H1 (cell line): ENCODE measurements at regions not wholly inside any gene's neighbourhood (a gene's known extent, or its start where the extent isn't known, plus 50 kb on each side); places are given as distances from the start of the nearest gene placed in this dataset.

Experiments used
- CTCF ChIA-PET: fragments of 300-600 bp; sonication (Branson Sonifier 250); formaldehyde crosslinking; loops from one replicate; lab custom pipeline; 2021; ENCODE audit not compliant: partially characterized antibody; lab: Charles Lee
- POLR2A ChIA-PET: fragments of 300-600 bp; sonication (Branson Sonifier 250); formaldehyde crosslinking; loops from one replicate; lab custom pipeline; 2021; ENCODE audit warnings: inconsistent platforms; ENCODE audit not compliant: partially characterized antibody; lab: Charles Lee
- DNase-seq, 2 experiments: peaks; one replicate each; pipeline versions ENCODE4 v3.0.0 to v3.0.0-alpha.2; 2010 to 2022; ENCODE audit warnings: low spot score in 2 of 2, low read depth in 1 of 2, mixed read lengths in 1 of 2
- FAIRE-seq: peaks from 2 replicates; lab custom pipeline; 2011; peaks lifted over from hg19 to GRCh38; lab: Jason Lieb, UNC
- H2AFZ ChIP-seq: 2 replicates; pipeline ENCODE4 v1.8.1; 2012; ENCODE audit warnings: low read length, inconsistent platforms
- H2AK5ac ChIP-seq: 2 replicates; pipeline ENCODE4 v1.6.1; 2013; ENCODE audit warnings: low read depth, low read length
- H2BK120ac ChIP-seq: replicated peaks from 2 replicates; pipeline ENCODE3; 2013; ENCODE audit warnings: low read depth, low read length, inconsistent platforms
- H2BK12ac ChIP-seq: 2 replicates; pipeline ENCODE4 v1.6.1; 2013; ENCODE audit warnings: low read depth, low read length
- H2BK15ac ChIP-seq: 2 replicates; pipeline ENCODE4 v1.6.1; 2013; ENCODE audit warnings: low read length
- H2BK20ac ChIP-seq: 2 replicates; pipeline ENCODE4 v1.6.1; 2013; ENCODE audit warnings: low read length
- H2BK5ac ChIP-seq: 2 replicates; pipeline ENCODE4 v1.6.1; 2013; ENCODE audit warnings: low read depth, low read length
- H3K14ac ChIP-seq: 2 replicates; pipeline ENCODE4 v1.6.1; 2013; ENCODE audit warnings: inconsistent platforms; ENCODE audit not compliant: insufficient read length
- H3K18ac ChIP-seq: 2 replicates; pipeline ENCODE4 v1.6.1; 2013; ENCODE audit warnings: low read length; ENCODE audit errors: extremely low read depth
- H3K23ac ChIP-seq: 2 replicates; pipeline ENCODE4 v1.6.1; 2013; ENCODE audit warnings: inconsistent platforms; ENCODE audit not compliant: insufficient read length
- H3K23me2 ChIP-seq: 2 replicates; pipeline ENCODE4 v1.6.1; 2013; ENCODE audit warnings: low read depth, low read length
- H3K27ac ChIP-seq: 2 replicates; pipeline ENCODE4 v1.6.1; 2011; ENCODE audit warnings: low read depth, low read length, inconsistent platforms
- H3K27me3 ChIP-seq, 4 experiments: replicated peaks in 1 of 4; 1 replicate in 1 of 4; 2 replicates in 3 of 4; pipeline versions ENCODE4 v1.6.1 to v1.8.1; 2011 to 2013; ENCODE audit warnings: low read length in 3 of 4, mild to moderate bottlenecking in 3 of 4, inconsistent platforms in 2 of 4, mixed read lengths in 2 of 4, moderate library complexity in 1 of 4; ENCODE audit not compliant: control insufficient read depth in 3 of 4, insufficient read depth in 3 of 4; ENCODE audit errors: extremely low read depth in 1 of 4
- H3K36me3 ChIP-seq, 4 experiments: 2 replicates each; pipeline versions ENCODE4 v1.6.1 to v1.8.1; 2011 to 2013; ENCODE audit warnings: mild to moderate bottlenecking in 4 of 4, low read length in 3 of 4, moderate library complexity in 2 of 4, control low read depth in 1 of 4, inconsistent platforms in 1 of 4; ENCODE audit not compliant: insufficient read depth in 4 of 4, control insufficient read depth in 2 of 4
- H3K4ac ChIP-seq: replicated peaks from 2 replicates; pipeline ENCODE3; 2013; ENCODE audit warnings: low read length, low read depth, mixed read lengths, inconsistent platforms; ENCODE audit not compliant: insufficient read length
- H3K4me1 ChIP-seq, 4 experiments: replicated peaks in 1 of 4; 1 replicate in 1 of 4; 2 replicates in 3 of 4; pipeline versions ENCODE4 v1.6.1 to v1.8.1; 2011 to 2013; ENCODE audit warnings: low read length in 3 of 4, inconsistent platforms in 2 of 4, mixed read lengths in 1 of 4; ENCODE audit not compliant: insufficient read depth in 4 of 4, control insufficient read depth in 3 of 4
- H3K4me2 ChIP-seq, 2 experiments: 2 replicates each; pipeline versions ENCODE4 v1.6.1 to v1.8.1; 2011 to 2013; ENCODE audit warnings: low read depth in 2 of 2, low read length in 2 of 2, control low read depth in 1 of 2, inconsistent platforms in 1 of 2, mild to moderate bottlenecking in 1 of 2; ENCODE audit not compliant: insufficient read depth in 1 of 2
- H3K4me3 ChIP-seq, 4 experiments: fragments of 200-600, 300-600 bp in 1 of 4; sonication (generic), shearing (Covaris generic), sonication (Bioruptor Twin) in 1 of 4; 2 replicates each; pipeline versions ENCODE4 v1.5.1 to v1.8.1; 2011 to 2016; ENCODE audit warnings: low read length in 4 of 4, low read depth in 3 of 4, control low read depth in 2 of 4, inconsistent platforms in 2 of 4, mild to moderate bottlenecking in 2 of 4, mixed read lengths in 1 of 4, moderate library complexity in 1 of 4; ENCODE audit not compliant: insufficient read depth in 2 of 4; ENCODE audit errors: extremely low read depth in 1 of 4
- H3K56ac ChIP-seq: replicated peaks from 2 replicates; pipeline ENCODE3; 2013; ENCODE audit warnings: low read depth, mild to moderate bottlenecking, mixed read lengths, low read length, inconsistent platforms; ENCODE audit not compliant: insufficient read length
- H3K79me1 ChIP-seq: 2 replicates; pipeline ENCODE4 v1.6.1; 2013; ENCODE audit warnings: low read depth, low read length, control low read depth
- H3K79me2 ChIP-seq, 2 experiments: 2 replicates each; pipeline versions ENCODE4 v1.6.1 to v1.8.1; 2012 to 2013; ENCODE audit warnings: low read length in 2 of 2, mild to moderate bottlenecking in 2 of 2, inconsistent platforms in 1 of 2; ENCODE audit not compliant: insufficient read depth in 2 of 2, control insufficient read depth in 1 of 2
- H3K9ac ChIP-seq, 4 experiments: replicated peaks in 1 of 4; 1 replicate in 1 of 4; 2 replicates in 3 of 4; pipeline versions ENCODE4 v1.6.1 to v1.8.1; 2011 to 2013; ENCODE audit warnings: low read depth in 3 of 4, low read length in 3 of 4, control low read depth in 2 of 4, mild to moderate bottlenecking in 2 of 4, moderate library complexity in 2 of 4, inconsistent platforms in 1 of 4; ENCODE audit errors: extremely low read depth in 1 of 4
- H3K9me3 ChIP-seq, 2 experiments: 2 replicates each; pipeline versions ENCODE4 v1.6.1 to v1.8.1; 2012 to 2013; ENCODE audit warnings: mild to moderate bottlenecking in 2 of 2, moderate library complexity in 2 of 2, control low read depth in 1 of 2, inconsistent platforms in 1 of 2, low read depth in 1 of 2, low read length in 1 of 2, mixed read lengths in 1 of 2; ENCODE audit not compliant: insufficient read depth in 2 of 2
- H4K20me1 ChIP-seq, 2 experiments: replicated peaks in 1 of 2; 2 replicates each; pipeline versions ENCODE3 to v1.8.1; 2011 to 2013; ENCODE audit warnings: inconsistent platforms in 2 of 2, low read length in 2 of 2, mild to moderate bottlenecking in 1 of 2; ENCODE audit not compliant: insufficient read depth in 2 of 2, control insufficient read depth in 1 of 2
- H4K5ac ChIP-seq: 2 replicates; pipeline ENCODE4 v1.6.1; 2013; ENCODE audit warnings: low read length, low read depth, mixed read lengths, inconsistent platforms; ENCODE audit not compliant: insufficient read length
- H4K8ac ChIP-seq: 2 replicates; pipeline ENCODE4 v1.8.0; 2013; ENCODE audit warnings: mild to moderate bottlenecking, moderate library complexity, low read length, inconsistent platforms; ENCODE audit not compliant: insufficient read depth; ENCODE audit errors: extremely low read depth
- H4K91ac ChIP-seq: replicated peaks from 2 replicates; pipeline ENCODE3; 2013; ENCODE audit warnings: low read length, mixed read lengths, inconsistent platforms; ENCODE audit not compliant: insufficient read length
- CTBP2 ChIP-seq: IDR thresholded peaks from 2 replicates; pipeline ENCODE4 v1.7.0; 2011; ENCODE audit warnings: borderline replicate concordance, mild to moderate bottlenecking, moderate library complexity, mixed read lengths, low read length; ENCODE audit not compliant: insufficient read depth, insufficient read length
- FOSL1 ChIP-seq: IDR thresholded peaks from 2 replicates; pipeline ENCODE4 v1.6.1; 2011; ENCODE audit warnings: mild to moderate bottlenecking, low read depth, low read length, moderate library complexity; ENCODE audit not compliant: insufficient read depth
- KDM1A ChIP-seq: fragments of 200-600, 300-600 bp; sonication (generic); IDR thresholded peaks from 2 replicates; pipeline ENCODE4 v1.7.1; 2016; ENCODE audit warnings: mild to moderate bottlenecking, low read length, borderline replicate concordance
- YY1 ChIP-seq: IDR thresholded peaks from 2 replicates; pipeline ENCODE4 v1.6.1; 2011; ENCODE audit warnings: low read depth, mild to moderate bottlenecking, low read length
- WGBS, 2 experiments: shearing (Covaris generic) in 1 of 2; methylation state at CpG; one replicate each; pipeline versions ENCODE4 v1.1.6 to v1.1.7; 2013 to 2015; ENCODE audit warnings: low lambda C conversion rate in 2 of 2, mixed read lengths in 2 of 2, inconsistent platforms in 1 of 2, low coverage in 1 of 2, missing lambda C conversion rate in 1 of 2; ENCODE audit not compliant: insufficient replicate concordance in 2 of 2, insufficient coverage in 1 of 2, insufficient read length in 1 of 2; ENCODE audit errors: extremely low coverage in 1 of 2, missing lambda C conversion rate in 1 of 2; 5-methylcytosine and 5-hydroxymethylcytosine counted together

GRCh38 chr1:41294216-41294615, 52.1 kb upstream of the SCMH1 start:
- no peaks in the 10 kb centered on the region for H3K79me2 ChIP-seq
- no peak overlapping the region for H3K27ac ChIP-seq
- no peak overlapping the region for H2BK120ac ChIP-seq
- DNase-seq (no peak), FAIRE-seq (no peak)
- no peak overlapping the region for H2BK5ac ChIP-seq
- no peak overlapping the region for H2BK15ac ChIP-seq
- H4K91ac ChIP-seq: no peak overlapping the region
- no peak overlapping the region for H2AFZ ChIP-seq
- no peak overlapping the region for H3K4ac ChIP-seq
- H3K36me3 ChIP-seq: no peaks in the 10 kb centered on the region
- no peaks in the 10 kb centered on the region for H3K4me1 ChIP-seq
- H3K9me3 ChIP-seq: no peaks in the 10 kb centered on the region
- no peak overlapping the region for H3K14ac ChIP-seq
- POLR2A ChIA-PET: interaction anchor here (1.4 to 1.5 kb wide), 2 partner anchors 122 to 128 kb away, joined by 3 read pairs; no protein-coding TSS in a partner anchor
- H4K20me1 ChIP-seq: no peaks in the 10 kb centered on the region
- no peaks in the 10 kb centered on the region for H3K23me2 ChIP-seq
- H4K8ac ChIP-seq: no peak overlapping the region
- H3K79me1 ChIP-seq: no peaks in the 10 kb centered on the region
- no peak overlapping the region for H3K23ac ChIP-seq
- H3K9ac ChIP-seq: no peak overlapping the region
- no peak for TF ChIP-seq CTBP2
- TF ChIP-seq YY1: no peak
- TF ChIP-seq FOSL1: no peak
- TF ChIP-seq KDM1A: no peak
- WGBS, 2 experiments: 82% methylated on average over 3 of the region's 3 CpGs; no CpG with 5 or more reads in 1 of the 2 experiments
- H2BK20ac ChIP-seq: no peak overlapping the region
- H3K4me3 ChIP-seq: no peak overlapping the region
- no peak overlapping the region for H2AK5ac ChIP-seq
- peaks cover 0 to 2% (median 0%) of the 10 kb centered on the region in 4 experiments; a peak in 1 of 7 replicates for H3K27me3 ChIP-seq
- CTCF ChIA-PET: interaction anchor here (0.7 to 5.2 kb wide), 6 partner anchors 10 to 162 kb away, joined by 3 to 43 read pairs (median 12); no protein-coding TSS in a partner anchor
- no peak overlapping the region for H3K56ac ChIP-seq
- no peak overlapping the region for H3K4me2 ChIP-seq
- no peak overlapping the region for H4K5ac ChIP-seq
- no peak overlapping the region for H2BK12ac ChIP-seq
- H3K18ac ChIP-seq: no peak overlapping the region
